Keratinocyte (primary cell): ENCODE measurements at regions not wholly inside any gene's neighbourhood (a gene's known extent, or its start where the extent isn't known, plus 50 kb on each side); places are given as distances from the start of the nearest gene placed in this dataset.

Experiments used
- DNase-seq: peaks from one replicate; pipeline ENCODE4 v3.0.0-alpha.2; 2011; ENCODE audit warnings: low read depth, missing footprints, low spot score
- FAIRE-seq: peaks from 2 replicates; lab custom pipeline; 2011; peaks lifted over from hg19 to GRCh38; lab: Jason Lieb, UNC
- H2AFZ ChIP-seq: 2 replicates; pipeline ENCODE4 v1.6.0; 2012; ENCODE audit warnings: low read length, control low read depth, inconsistent platforms; ENCODE audit not compliant: control insufficient read depth
- H3K27ac ChIP-seq: 2 replicates; pipeline ENCODE4 v1.5.1; 2011; ENCODE audit warnings: low read length; ENCODE audit not compliant: control insufficient read depth, insufficient read depth
- H3K27me3 ChIP-seq: 3 replicates; pipeline ENCODE4 v1.6.0; 2011; ENCODE audit warnings: low read length; ENCODE audit not compliant: control insufficient read depth, insufficient read depth; ENCODE audit errors: extremely low read depth
- H3K36me3 ChIP-seq, 2 experiments: 2 replicates in 1 of 2; 3 replicates in 1 of 2; pipeline ENCODE4 v1.5.1; 2011; ENCODE audit warnings: low read length in 2 of 2, mild to moderate bottlenecking in 1 of 2; ENCODE audit not compliant: control insufficient read depth in 2 of 2, insufficient read depth in 2 of 2; ENCODE audit errors: extremely low read depth in 1 of 2
- H3K4me1 ChIP-seq: 3 replicates; pipeline ENCODE4 v1.5.1; 2011; ENCODE audit warnings: low read length; ENCODE audit not compliant: control insufficient read depth, insufficient read depth; ENCODE audit errors: extremely low read depth
- H3K4me2 ChIP-seq: 3 replicates; pipeline ENCODE4 v1.6.0; 2011; ENCODE audit warnings: low read depth, low read length; ENCODE audit not compliant: control insufficient read depth, insufficient read depth; ENCODE audit errors: extremely low read depth
- H3K4me3 ChIP-seq, 3 experiments: fragments of 200-600 bp in 1 of 3; sonication (generic) in 1 of 3; 2 replicates in 2 of 3; 3 replicates in 1 of 3; pipeline ENCODE4 v1.5.1; 2011 to 2016; ENCODE audit warnings: low read length in 3 of 3, mild to moderate bottlenecking in 3 of 3, control low read depth in 2 of 3, inconsistent platforms in 1 of 3, low read depth in 1 of 3, mixed read lengths in 1 of 3, mixed run types in 1 of 3, moderate library complexity in 1 of 3; ENCODE audit not compliant: control insufficient read depth in 2 of 3, insufficient read depth in 2 of 3; ENCODE audit errors: extremely low read depth in 1 of 3
- H3K79me2 ChIP-seq: 2 replicates; pipeline ENCODE4 v1.6.0; 2012; ENCODE audit warnings: low read length; ENCODE audit not compliant: control insufficient read depth, insufficient read depth
- H3K9ac ChIP-seq: 3 replicates; pipeline ENCODE4 v1.6.0; 2011; ENCODE audit warnings: low read length; ENCODE audit not compliant: control insufficient read depth, insufficient read depth; ENCODE audit errors: extremely low read depth
- H3K9me1 ChIP-seq: 3 replicates; pipeline ENCODE4 v1.6.0; 2011; ENCODE audit warnings: low read length; ENCODE audit not compliant: control insufficient read depth, insufficient read depth; ENCODE audit errors: extremely low read depth
- H3K9me3 ChIP-seq: 2 replicates; pipeline ENCODE4 v1.5.1; 2012; ENCODE audit warnings: low read depth, low read length; ENCODE audit not compliant: control insufficient read depth
- H4K20me1 ChIP-seq: 3 replicates; pipeline ENCODE4 v1.6.0; 2011; ENCODE audit warnings: low read length; ENCODE audit not compliant: control insufficient read depth, insufficient read depth; ENCODE audit errors: extremely low read depth
- EZH2 ChIP-seq: IDR thresholded peaks from one replicate; pipeline ENCODE4 v1.6.1; 2012; ENCODE audit warnings: inconsistent platforms, mild to moderate bottlenecking, low read length, moderate library complexity
- dilution Hi-C: fragments of 300-500 bp; cut with MboI; formaldehyde crosslinking; loops from one replicate; pipeline ENCODE4 v1.7.0; 2020; ENCODE audit warnings: low sequenced_read_pairs; ENCODE audit not compliant: extremely low pct_ligation_motif_present
- TF ChIP-seq, protein P1 (sequence below), 3 experiments: IDR thresholded peaks in 1 of 3; conservative IDR thresholded peaks in 1 of 3; optimal IDR thresholded peaks in 1 of 3; 2 replicates in 2 of 3; 3 replicates in 1 of 3; pipeline versions ENCODE3 to v1.5.1; 2011; ENCODE audit warnings: low read length in 3 of 3, mild to moderate bottlenecking in 3 of 3, moderate library complexity in 2 of 3, control low read depth in 1 of 3, inconsistent platforms in 1 of 3; ENCODE audit not compliant: insufficient read depth in 2 of 3; ENCODE audit errors: extremely low read depth in 1 of 3

GRCh38 chr2:144605231-144605840, 85.4 kb upstream of the ZEB2 start:
- FAIRE-seq (no peak), DNase-seq (no peak)
- dilution Hi-C loops: no loop called here
- Histone ChIP-seq H4K20me1 (no peaks in the 10 kb centered on the region), H3K9me3 (no peaks in the 10 kb centered on the region), H3K4me3 (no peak overlapping the region), H3K9me1 (no peaks in the 10 kb centered on the region), H3K9ac (no peak overlapping the region), H3K4me1 (no peaks in the 10 kb centered on the region), H2AFZ (no peak overlapping the region), H3K27ac (no peak overlapping the region), H3K79me2 (no peaks in the 10 kb centered on the region), H3K4me2 (no peak overlapping the region), H3K36me3 (no peaks in the 10 kb centered on the region), H3K27me3 (no peaks in the 10 kb centered on the region)
- TF ChIP-seq, protein P1, sequence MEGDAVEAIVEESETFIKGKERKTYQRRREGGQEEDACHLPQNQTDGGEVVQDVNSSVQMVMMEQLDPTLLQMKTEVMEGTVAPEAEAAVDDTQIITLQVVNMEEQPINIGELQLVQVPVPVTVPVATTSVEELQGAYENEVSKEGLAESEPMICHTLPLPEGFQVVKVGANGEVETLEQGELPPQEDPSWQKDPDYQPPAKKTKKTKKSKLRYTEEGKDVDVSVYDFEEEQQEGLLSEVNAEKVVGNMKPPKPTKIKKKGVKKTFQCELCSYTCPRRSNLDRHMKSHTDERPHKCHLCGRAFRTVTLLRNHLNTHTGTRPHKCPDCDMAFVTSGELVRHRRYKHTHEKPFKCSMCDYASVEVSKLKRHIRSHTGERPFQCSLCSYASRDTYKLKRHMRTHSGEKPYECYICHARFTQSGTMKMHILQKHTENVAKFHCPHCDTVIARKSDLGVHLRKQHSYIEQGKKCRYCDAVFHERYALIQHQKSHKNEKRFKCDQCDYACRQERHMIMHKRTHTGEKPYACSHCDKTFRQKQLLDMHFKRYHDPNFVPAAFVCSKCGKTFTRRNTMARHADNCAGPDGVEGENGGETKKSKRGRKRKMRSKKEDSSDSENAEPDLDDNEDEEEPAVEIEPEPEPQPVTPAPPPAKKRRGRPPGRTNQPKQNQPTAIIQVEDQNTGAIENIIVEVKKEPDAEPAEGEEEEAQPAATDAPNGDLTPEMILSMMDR (optimal IDR thresholded peaks at IDR 0.05 in 1 of 3, IDR thresholded peaks at IDR 0.05 in 1 of 3, conservative IDR thresholded peaks at IDR 0.05 in 1 of 3; ENCODE audit: extremely low read depth in 1 of 3, insufficient read depth in 2 of 3, low read length in 3 of 3): no peak
- no peak for TF ChIP-seq EZH2

- H2AFZ ChIP-seq: no peak overlapping the region
- DNase-seq (no peak), FAIRE-seq (no peak)
- no peak overlapping the region for H3K9ac ChIP-seq
- H3K9me1 ChIP-seq: no peaks in the 10 kb centered on the region
- TF ChIP-seq EZH2: no peak
- TF ChIP-seq, protein P1 (optimal IDR thresholded peaks at IDR 0.05 in 1 of 3, IDR thresholded peaks at IDR 0.05 in 1 of 3, conservative IDR thresholded peaks at IDR 0.05 in 1 of 3; ENCODE audit: extremely low read depth in 1 of 3, insufficient read depth in 2 of 3, low read length in 3 of 3): no peak
- no peak overlapping the region for H3K27ac ChIP-seq
- H4K20me1 ChIP-seq: no peaks in the 10 kb centered on the region
- H3K9me3 ChIP-seq: no peaks in the 10 kb centered on the region
- H3K4me2 ChIP-seq: no peak overlapping the region
- no peaks in the 10 kb centered on the region for H3K4me1 ChIP-seq
- no peaks in the 10 kb centered on the region for H3K79me2 ChIP-seq
- H3K36me3 ChIP-seq: no peaks in the 10 kb centered on the region
- H3K4me3 ChIP-seq: no peak overlapping the region
- no peaks in the 10 kb centered on the region for H3K27me3 ChIP-seq
- dilution Hi-C loops: no loop called here
Observed at GRCh38 chr2:144603334-144603733, 83.4 kb upstream of the ZEB2 start.
